ENCODE measurements at regions not wholly inside any gene's neighbourhood (a gene's known extent, or its start where the extent isn't known, plus 50 kb on each side); places are given as distances from the start of the nearest gene placed in this dataset.
"Not testable (repeated sequence)": the region's sequence is repeated elsewhere in the genome, so short reads cannot be mapped to it uniquely, and the experiment has no call there.

- not testable (repeated sequence) for DNase-seq (ENCODE audit: low spot score)
Measured at GRCh38 chr13:52324831-52325230, 81.1 kb downstream of the THSD1 start.

GRCh38 chr13:52319876-52320275, 86.1 kb downstream of the THSD1 start:
- DNase-seq (ENCODE audit: low spot score), result no peak

GRCh38 chr13:52309833-52310232, 96.1 kb downstream of the THSD1 start:
- not testable (repeated sequence) for DNase-seq (ENCODE audit: low spot score)

GRCh38 chr13:52306336-52306735, 99.6 kb downstream of the THSD1 start:
- DNase-seq (ENCODE audit: low spot score), result not testable (repeated sequence)

- not testable (repeated sequence) for DNase-seq (ENCODE audit: low spot score)
Measured at GRCh38 chr13:52303098-52303497, 102.9 kb downstream of the THSD1 start.

GRCh38 chr13:52302688-52303087, 103.3 kb downstream of the THSD1 start:
- not testable (repeated sequence) for DNase-seq (ENCODE audit: low spot score)

GRCh38 chr13:52301810-52302400, 104.1 kb downstream of the THSD1 start:
- DNase-seq (ENCODE audit: low spot score), result not testable (repeated sequence)

- not testable (repeated sequence) for DNase-seq (ENCODE audit: low spot score)
Measured at GRCh38 chr13:52298079-52298661, 107.8 kb downstream of the THSD1 start.

GRCh38 chr13:52288891-52289290, 117.1 kb downstream of the THSD1 start:
- DNase-seq (ENCODE audit: low spot score), result not testable (repeated sequence)

- not testable (repeated sequence) for DNase-seq (ENCODE audit: low spot score)
Measured at GRCh38 chr13:52281387-52281786, 122.0 kb upstream of the NEK3 start.

GRCh38 chr13:52279408-52279807, 120.0 kb upstream of the NEK3 start:
- not testable (repeated sequence) for DNase-seq (ENCODE audit: low spot score)

GRCh38 chr13:52254299-52254698, 94.9 kb upstream of the NEK3 start:
- DNase-seq (ENCODE audit: low spot score), result not testable (repeated sequence)

GRCh38 chr13:52240752-52241151, 81.4 kb upstream of the NEK3 start:
- DNase-seq (ENCODE audit: low spot score), result not testable (repeated sequence)

GRCh38 chr13:52235900-52236595, 76.7 kb upstream of the NEK3 start:
- DNase-seq (ENCODE audit: low spot score), result peak; percentile 68

- DNase-seq (ENCODE audit: low spot score), result not testable (repeated sequence)
Measured at GRCh38 chr13:52234928-52235327, 75.5 kb upstream of the NEK3 start.

- not testable (repeated sequence) for DNase-seq (ENCODE audit: low spot score)
Measured at GRCh38 chr13:52223063-52223462, 63.7 kb upstream of the NEK3 start.

- DNase-seq (ENCODE audit: low spot score), result not testable (repeated sequence)
Measured at GRCh38 chr13:52213920-52214319, 54.5 kb upstream of the NEK3 start.

- DNase-seq (ENCODE audit: low spot score), result not testable (repeated sequence)
Measured at GRCh38 chr13:52212886-52213285, 53.5 kb upstream of the NEK3 start.

- peak; percentile 48 for DNase-seq (ENCODE audit: low spot score)
Measured at GRCh38 chr13:52211416-52211776, 52.0 kb upstream of the NEK3 start.

GRCh38 chr13:52210564-52211415, 51.4 kb upstream of the NEK3 start:
- DNase-seq (ENCODE audit: low spot score), result not testable (repeated sequence)
